Loucy (cell line): ENCODE measurements at regions not wholly inside any gene's neighbourhood (a gene's known extent, or its start where the extent isn't known, plus 50 kb on each side); places are given as distances from the start of the nearest gene placed in this dataset.

ENCODE experiments used
- CTCF ChIP-seq: fragments of 200-600 bp; sonication (generic); conservative IDR thresholded peaks from 2 replicates; pipeline ENCODE4 v1.5.1; 2014; ENCODE audit warnings: mild to moderate bottlenecking, antibody characterized with exemption, low read length
- EZH2phosphoT487 ChIP-seq: fragments of 200-600 bp; IDR thresholded peaks from 2 replicates; pipeline ENCODE4 v1.6.1; 2018; ENCODE audit warnings: antibody characterized with exemption, mild to moderate bottlenecking, moderate library complexity, borderline replicate concordance

- TF ChIP-seq CTCF (no peak), EZH2phosphoT487 (no peak)
Measured at GRCh38 chr5:120062515-120062917, 401.6 kb upstream of the PRR16 start.
